Sciatic nerve (tissue), 2 donors: ENCODE measurements at regions not wholly inside any gene's neighbourhood (a gene's known extent, or its start where the extent isn't known, plus 50 kb on each side); places are given as distances from the start of the nearest gene placed in this dataset.

Experiments
- ATAC-seq: fragments of 200-7000 bp; cut with Tn5 transposase; one replicate; pipeline ENCODE4 v1.9.1; 2020; ENCODE audit warnings: mild to moderate bottlenecking, moderate library complexity
- DNase-seq: peaks from one replicate; pipeline ENCODE4 v3.0.0-alpha.2; 2020; ENCODE audit warnings: low spot score
- intact Hi-C: fragments of 100-400 bp; cut with DNase I; formaldehyde crosslinking; loops from one replicate; pipeline ENCODE4 v1.14.2; 2022
- donor health status: DM: no; HTN: no; CAD: no.
- donor health status: DM: no; HTN: no; CAD: no.

DNA sequence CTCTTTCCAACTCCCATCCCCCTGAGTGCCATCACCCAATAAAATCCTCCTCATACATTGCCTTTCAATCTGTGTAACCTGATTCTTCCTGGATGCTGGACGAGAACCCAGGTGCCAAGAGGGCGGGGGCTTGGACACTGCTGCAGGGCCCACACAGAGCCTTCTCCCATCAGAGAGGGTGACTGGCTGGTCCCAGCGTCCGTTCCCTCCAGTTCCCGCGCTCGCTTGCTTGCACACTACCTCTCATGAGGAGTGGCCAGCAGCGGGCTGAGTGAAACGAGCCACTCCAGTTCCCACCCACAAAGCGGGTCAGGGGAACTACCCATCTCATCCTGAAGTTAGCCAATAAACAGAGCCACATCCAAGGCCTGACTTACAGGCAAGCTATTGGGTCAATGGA lies 602.6 kb upstream of the ADAMTS16 start:
- no peak for DNase-seq
- intact Hi-C loops, result no loop called here
- no peak for ATAC-seq

GRCh38 chr5:4540375-4541173 lies 599.6 kb upstream of the ADAMTS16 start:
- DNase-seq, result no peak
- no peak for ATAC-seq
- intact Hi-C loops, result no loop called here

DNA sequence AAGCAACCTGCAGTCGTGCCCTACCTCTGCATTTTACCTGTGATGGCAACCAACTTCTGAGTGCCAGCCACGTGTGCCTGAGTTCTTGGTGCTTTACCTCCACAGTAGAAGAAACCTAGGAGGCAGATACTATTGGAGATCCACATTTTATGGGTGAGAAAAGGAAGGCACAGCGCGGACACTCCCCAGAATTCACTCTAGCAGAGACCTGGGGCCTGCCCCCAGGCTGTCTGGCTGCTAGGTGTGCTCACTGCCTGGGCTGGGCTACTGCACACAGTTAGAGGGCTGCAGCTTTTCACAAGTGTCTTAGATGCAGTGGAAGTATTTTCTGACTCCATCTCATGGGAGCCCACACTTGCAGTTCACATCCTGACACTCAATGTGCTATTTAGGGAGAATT lies 598.8 kb upstream of the ADAMTS16 start:
- ATAC-seq, result no peak
- intact Hi-C loops, result no loop called here
- DNase-seq, result no peak

DNA sequence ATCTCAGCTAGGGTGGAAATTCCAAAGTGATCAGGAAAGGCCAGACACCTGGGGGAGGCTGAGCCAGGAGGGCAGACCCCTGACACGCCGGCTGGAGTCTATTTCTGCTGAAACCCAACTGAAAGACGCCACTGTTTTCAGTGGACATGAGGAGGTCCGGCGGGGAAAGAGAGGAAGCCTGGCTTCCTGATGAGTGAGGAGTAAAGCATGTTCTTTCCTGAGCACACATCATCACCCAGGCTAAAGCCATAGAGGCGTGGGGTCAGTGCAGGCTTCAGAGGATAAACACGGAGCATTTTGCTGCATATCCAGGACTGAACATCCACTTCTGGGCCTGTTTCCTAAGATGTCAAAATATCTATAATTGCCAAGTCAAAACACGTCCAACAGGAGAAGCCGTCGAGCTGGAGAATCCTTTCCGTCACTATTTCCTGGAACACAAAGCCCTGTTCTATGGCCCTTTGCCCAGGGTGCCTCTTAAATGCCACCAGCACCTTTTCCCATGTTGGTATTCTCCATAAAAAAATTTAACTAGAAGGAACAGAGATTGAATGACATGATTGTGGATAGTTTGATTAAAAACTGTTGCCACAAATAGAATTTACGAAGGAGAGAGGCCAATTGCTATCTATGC lies 597.9 kb upstream of the ADAMTS16 start:
- peak; percentile 16 for ATAC-seq
- intact Hi-C loops, result no loop called here
- DNase-seq, result no peak

- DNase-seq (no peak), ATAC-seq (no peak)
- intact Hi-C loops, result no loop called here
These were observed 596.0 kb upstream of the ADAMTS16 start for GRCh38 chr5:4544049-4544670.

- intact Hi-C loops, result no loop called here
- no peak for ATAC-seq
- DNase-seq, result no peak
These were observed 592.6 kb upstream of the ADAMTS16 start for GRCh38 chr5:4547547-4547946.

GRCh38 chr5:4548341-4548740 lies 591.8 kb upstream of the ADAMTS16 start:
- DNase-seq (no peak), ATAC-seq (no peak)
- intact Hi-C loops, result no loop called here

DNA sequence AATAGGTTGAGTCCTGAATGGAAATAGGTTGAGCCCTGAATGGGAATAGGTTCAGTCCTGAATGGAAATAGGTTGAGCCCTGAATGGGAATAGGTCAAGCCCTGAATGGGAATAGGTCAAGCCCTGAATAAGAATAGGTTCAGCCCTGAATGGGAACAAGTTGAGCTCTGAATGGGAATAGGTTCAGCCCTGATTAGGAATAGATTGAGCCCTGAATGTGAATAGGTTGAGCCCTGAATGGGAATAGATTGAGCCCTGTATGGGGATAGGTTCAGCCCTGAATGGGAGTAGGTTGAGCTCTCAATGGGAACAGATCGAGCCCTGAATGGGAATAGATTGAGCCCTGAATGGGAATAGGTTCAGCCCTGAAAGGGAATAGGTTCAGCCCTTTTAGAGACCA lies 590.8 kb upstream of the ADAMTS16 start:
- no peak for ATAC-seq
- no peak for DNase-seq
- intact Hi-C loops, result no loop called here

GRCh38 chr5:4551034-4551433 lies 589.1 kb upstream of the ADAMTS16 start:
- DNase-seq, result no peak
- ATAC-seq, result no peak
- intact Hi-C loops, result no loop called here

DNA sequence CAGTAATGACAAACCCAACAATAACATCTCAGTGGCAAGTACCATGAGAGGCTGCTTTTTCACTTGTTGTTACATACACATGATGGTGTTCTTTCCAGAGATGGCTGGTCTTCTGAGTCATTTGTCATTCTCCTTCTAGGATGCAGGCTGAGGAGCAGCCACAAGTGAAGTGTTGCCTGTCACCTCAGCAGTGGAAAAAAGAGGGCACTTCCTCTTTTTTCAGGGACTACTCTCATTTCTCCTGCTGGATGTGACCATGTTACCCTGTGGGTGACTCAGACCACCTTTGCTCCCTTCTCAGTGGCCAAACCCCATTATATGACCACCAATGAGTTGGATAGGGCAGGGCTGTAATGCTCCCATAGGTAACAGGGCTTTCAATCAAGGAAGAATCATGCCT lies 587.0 kb upstream of the ADAMTS16 start:
- ATAC-seq (no peak), DNase-seq (no peak)
- intact Hi-C loops, result no loop called here

- intact Hi-C loops, result no loop called here
- ATAC-seq (no peak), DNase-seq (no peak)
These were observed 586.2 kb upstream of the ADAMTS16 start for GRCh38 chr5:4553978-4554377.

DNA sequence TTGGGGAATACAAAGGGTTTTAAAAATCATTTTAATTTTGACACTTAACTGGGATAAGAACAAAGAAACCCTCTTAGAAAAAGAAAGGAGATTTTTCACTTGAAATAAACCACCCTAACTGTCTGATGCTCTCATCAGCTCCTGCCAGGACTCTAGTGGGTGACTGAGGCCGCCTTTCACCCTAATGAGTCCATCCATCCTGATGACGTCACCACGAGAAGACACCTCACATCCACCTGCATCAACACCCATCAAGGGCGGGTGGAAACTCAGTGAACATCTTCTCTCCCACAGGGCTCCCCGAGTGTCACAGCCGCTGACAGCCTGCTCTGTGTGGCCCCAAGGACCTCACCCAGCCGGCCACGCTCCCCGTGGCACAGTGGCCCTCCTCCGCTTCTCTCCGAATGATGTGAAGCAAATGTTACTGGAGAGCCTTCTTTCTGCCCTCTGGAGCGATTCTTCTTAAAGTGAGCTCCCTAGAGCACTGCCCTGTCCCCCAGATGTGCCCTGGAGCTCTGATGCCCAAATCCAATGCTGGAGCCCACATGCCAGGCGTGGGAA lies 584.3 kb upstream of the ADAMTS16 start:
- ATAC-seq, result no peak
- no peak for DNase-seq
- intact Hi-C loops, result no loop called here

DNA sequence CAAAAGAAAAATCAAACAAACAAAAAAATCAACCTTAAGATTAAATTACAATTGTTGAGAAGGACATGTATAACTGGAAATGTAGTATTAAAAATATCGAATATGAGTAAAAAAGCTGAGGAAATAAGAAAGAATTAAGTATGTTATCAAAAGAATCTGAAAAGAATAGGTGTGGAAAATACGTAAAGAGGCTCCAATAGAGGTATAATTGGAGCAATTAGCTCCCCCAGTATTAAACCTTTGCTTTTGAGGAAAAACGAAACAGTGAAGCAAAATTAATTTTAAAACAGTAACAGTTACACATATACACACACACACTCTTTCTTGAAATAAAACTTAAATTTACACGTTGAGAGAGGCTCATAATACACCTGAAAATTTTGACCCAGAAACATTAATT lies 578.7 kb upstream of the ADAMTS16 start:
- ATAC-seq (no peak), DNase-seq (no peak)
- intact Hi-C loops, result no loop called here

DNA sequence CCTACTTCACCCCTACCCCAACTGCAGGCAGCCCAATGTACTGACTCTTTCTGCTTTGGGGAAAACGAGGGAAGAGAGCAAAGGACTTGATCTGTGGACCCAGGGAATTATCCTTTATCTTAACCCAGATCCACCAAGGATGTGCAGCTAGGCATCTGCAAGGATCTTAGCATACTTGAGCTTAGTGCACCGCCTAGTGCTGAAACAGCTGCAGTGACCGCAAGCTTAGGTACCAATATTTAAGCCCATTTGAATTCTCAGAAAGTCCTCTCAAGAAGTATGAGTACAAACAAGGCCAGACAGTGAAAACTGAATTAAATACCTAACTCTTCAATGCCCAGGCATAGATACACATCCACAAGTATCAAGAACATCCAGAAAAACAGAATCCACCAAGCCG lies 576.7 kb upstream of the ADAMTS16 start:
- no peak for DNase-seq
- no peak for ATAC-seq
- intact Hi-C loops, result no loop called here

- DNase-seq (no peak), ATAC-seq (no peak)
- intact Hi-C loops, result loop anchor here (5.0 kb wide), 1 partner anchor 1332 kb away; no protein-coding TSS in a partner anchor
These were observed 569.8 kb upstream of the ADAMTS16 start for GRCh38 chr5:4570047-4570995.

DNA sequence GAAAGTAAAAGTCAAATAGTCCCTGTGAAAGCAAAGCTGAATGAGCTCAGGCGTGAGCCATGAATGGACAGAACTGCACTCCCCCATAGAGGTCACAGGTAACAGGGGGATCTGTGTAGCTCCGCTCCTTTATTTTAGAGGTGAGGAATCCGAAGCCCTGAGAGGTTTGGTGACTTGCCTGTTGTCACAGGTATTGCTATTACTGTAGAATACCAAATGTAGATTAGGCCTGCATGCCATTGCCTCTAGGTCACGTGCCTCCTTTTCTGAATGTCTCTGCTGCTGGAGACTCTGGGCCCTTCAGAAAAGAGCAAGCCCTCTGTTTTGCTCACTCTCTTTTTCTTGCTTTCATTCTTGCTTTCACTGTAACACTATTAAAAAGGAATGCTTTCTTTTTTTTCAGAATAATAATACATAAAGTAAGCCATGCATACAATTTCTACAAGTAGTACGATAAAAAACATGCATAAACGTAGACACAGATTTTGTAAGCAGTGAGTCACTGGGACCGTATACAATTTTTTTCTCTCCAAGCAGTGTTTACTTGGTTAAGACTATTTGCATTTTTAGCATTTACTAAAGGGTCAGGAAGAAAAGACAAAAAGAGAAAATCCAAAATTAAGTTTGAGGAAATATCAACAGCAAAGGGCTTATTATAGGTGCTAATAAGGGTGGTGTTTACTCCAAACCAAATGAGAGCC lies 568.7 kb upstream of the ADAMTS16 start:
- intact Hi-C loops, result loop anchor here (5.0 kb wide), 1 partner anchor 1331 kb away; no protein-coding TSS in a partner anchor
- no peak for ATAC-seq
- no peak for DNase-seq

GRCh38 chr5:4572311-4573100 lies 567.6 kb upstream of the ADAMTS16 start:
- intact Hi-C loops, result loop anchor here (5.0 kb wide), 1 partner anchor 1330 kb away; no protein-coding TSS in a partner anchor
- DNase-seq (no peak), ATAC-seq (no peak)

DNA sequence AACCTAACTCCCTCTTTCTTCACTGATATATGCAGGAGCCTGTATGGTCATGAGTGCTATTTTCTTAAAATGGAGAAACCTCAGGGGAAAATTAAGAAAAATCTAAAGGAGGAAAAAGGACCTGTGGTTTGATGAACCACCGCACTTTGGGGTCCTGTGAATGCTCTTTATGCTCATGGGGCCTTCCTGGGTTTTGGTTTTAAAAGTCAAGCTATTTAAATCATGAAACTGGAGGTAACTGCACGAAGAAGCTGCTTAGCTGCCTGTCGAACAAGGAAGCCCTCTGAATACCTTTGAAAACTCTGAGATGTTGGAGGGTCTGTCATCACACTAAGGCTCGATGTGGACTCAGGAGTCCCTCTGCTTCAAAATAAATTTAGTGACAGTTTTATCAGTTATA lies 564.5 kb upstream of the ADAMTS16 start:
- ATAC-seq (no peak), DNase-seq (no peak)
- intact Hi-C loops, result no loop called here
